ENCODE measurements at regions not wholly inside any gene's neighbourhood (a gene's known extent, or its start where the extent isn't known, plus 50 kb on each side); places are given as distances from the start of the nearest gene placed in this dataset.
"Not testable (repeated sequence)": the region's sequence is repeated elsewhere in the genome, so short reads cannot be mapped to it uniquely, and the experiment has no call there.

DNA sequence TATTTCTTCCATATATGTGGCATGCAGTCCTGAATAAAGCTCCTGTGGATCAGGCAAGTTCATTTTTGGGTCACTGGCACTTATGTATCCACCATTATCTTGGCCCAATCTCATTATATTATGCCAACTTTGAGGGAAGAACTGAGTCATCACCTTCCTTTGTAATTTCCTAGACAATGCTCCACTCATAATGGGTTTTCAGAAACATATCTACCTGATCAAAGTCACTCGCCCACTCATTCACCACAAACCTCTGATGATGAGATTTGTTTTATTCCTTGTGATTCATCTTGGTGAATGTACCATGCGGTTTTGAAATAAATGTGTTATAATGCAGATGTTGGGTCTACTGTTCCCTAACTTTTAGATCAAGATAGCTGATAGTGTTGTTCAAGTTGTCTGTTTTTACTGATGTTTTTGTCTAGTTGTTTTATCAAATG lies 525.8 kb downstream of the KIF20B start:
- no peak for DNase-seq (ENCODE audit: insufficient read length, low spot score, missing footprints)
- H3K36me3 ChIP-seq (ENCODE audit: insufficient read depth, low read length), result no peaks in the 10 kb centered on the region
- H3K9me3 ChIP-seq (ENCODE audit: low read depth, low read length), result no peaks in the 10 kb centered on the region
- no peak overlapping the region for H3K4me2 ChIP-seq (ENCODE audit: insufficient read depth, low read length)
- TF ChIP-seq, protein P1, sequence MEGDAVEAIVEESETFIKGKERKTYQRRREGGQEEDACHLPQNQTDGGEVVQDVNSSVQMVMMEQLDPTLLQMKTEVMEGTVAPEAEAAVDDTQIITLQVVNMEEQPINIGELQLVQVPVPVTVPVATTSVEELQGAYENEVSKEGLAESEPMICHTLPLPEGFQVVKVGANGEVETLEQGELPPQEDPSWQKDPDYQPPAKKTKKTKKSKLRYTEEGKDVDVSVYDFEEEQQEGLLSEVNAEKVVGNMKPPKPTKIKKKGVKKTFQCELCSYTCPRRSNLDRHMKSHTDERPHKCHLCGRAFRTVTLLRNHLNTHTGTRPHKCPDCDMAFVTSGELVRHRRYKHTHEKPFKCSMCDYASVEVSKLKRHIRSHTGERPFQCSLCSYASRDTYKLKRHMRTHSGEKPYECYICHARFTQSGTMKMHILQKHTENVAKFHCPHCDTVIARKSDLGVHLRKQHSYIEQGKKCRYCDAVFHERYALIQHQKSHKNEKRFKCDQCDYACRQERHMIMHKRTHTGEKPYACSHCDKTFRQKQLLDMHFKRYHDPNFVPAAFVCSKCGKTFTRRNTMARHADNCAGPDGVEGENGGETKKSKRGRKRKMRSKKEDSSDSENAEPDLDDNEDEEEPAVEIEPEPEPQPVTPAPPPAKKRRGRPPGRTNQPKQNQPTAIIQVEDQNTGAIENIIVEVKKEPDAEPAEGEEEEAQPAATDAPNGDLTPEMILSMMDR (IDR thresholded peaks at IDR 0.05; ENCODE audit: extremely low read depth, low read depth, low read length), result no peak
- H3K27me3 ChIP-seq (ENCODE audit: insufficient read depth, low read length), result no peaks in the 10 kb centered on the region
- no peaks in the 10 kb centered on the region for H3K79me2 ChIP-seq (ENCODE audit: insufficient read depth, low read length)
- no peak overlapping the region for H3K4me3 ChIP-seq (ENCODE audit: insufficient read depth, low read length)
- H3K27ac ChIP-seq (ENCODE audit: low read depth, low read length), result peak overlapping the region; percentile 34
- peaks cover 19% of the 10 kb centered on the region for H3K4me1 ChIP-seq (ENCODE audit: insufficient read depth, low read length)
- no peaks in the 10 kb centered on the region for H4K20me1 ChIP-seq (ENCODE audit: insufficient read depth, low read length)
- H2AFZ ChIP-seq (ENCODE audit: low read length), result no peak overlapping the region

DNA sequence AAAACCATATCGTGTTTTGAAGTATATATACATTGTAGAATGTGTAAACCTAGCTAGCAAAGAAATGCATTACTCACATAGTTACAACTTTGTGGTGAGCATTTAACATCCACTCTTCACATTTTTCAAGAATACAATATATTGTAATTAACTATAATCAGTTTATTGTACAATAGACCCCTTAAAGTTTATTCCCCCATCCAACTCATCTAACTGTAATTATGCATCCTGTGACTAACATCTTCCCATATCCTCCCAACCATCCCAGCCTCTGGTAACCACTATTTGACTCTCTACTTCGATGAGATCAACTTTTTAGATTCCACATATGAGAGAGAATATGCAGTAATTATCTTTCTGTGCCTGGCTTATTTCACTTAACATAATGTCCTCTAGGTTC lies 526.4 kb downstream of the KIF20B start:
- TF ChIP-seq, protein P1 (IDR thresholded peaks at IDR 0.05; ENCODE audit: extremely low read depth, low read depth, low read length), result no peak
- H3K4me3 ChIP-seq (ENCODE audit: insufficient read depth, low read length), result no peak overlapping the region
- no peak overlapping the region for H2AFZ ChIP-seq (ENCODE audit: low read length)
- no peaks in the 10 kb centered on the region for H3K36me3 ChIP-seq (ENCODE audit: insufficient read depth, low read length)
- no peaks in the 10 kb centered on the region for H3K27me3 ChIP-seq (ENCODE audit: insufficient read depth, low read length)
- H3K9me3 ChIP-seq (ENCODE audit: low read depth, low read length), result no peaks in the 10 kb centered on the region
- no peak for DNase-seq (ENCODE audit: insufficient read length, low spot score, missing footprints)
- H4K20me1 ChIP-seq (ENCODE audit: insufficient read depth, low read length), result no peaks in the 10 kb centered on the region
- peak overlapping the region; percentile 34 for H3K27ac ChIP-seq (ENCODE audit: low read depth, low read length)
- H3K4me1 ChIP-seq (ENCODE audit: insufficient read depth, low read length), result peaks cover 16% of the 10 kb centered on the region
- H3K4me2 ChIP-seq (ENCODE audit: insufficient read depth, low read length), result no peak overlapping the region
- no peaks in the 10 kb centered on the region for H3K79me2 ChIP-seq (ENCODE audit: insufficient read depth, low read length)

DNA sequence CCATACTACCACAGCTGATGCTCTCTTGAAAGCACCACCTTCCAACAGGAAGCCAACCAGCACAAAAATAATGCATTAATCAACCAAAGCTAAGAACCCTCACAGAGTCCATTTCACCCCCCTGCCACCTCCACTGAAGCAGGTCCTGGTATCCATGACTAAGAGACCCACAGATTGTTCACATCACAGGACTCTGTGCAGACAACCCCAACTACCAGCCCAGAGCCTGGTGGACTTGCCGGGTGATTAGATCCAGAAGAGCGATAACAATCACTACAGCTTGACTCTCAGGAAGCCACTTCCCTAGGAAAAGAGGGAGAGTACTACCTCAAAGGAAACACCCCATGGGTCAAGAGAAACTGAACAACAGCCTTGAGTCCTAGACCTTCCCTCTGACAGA lies 528.1 kb downstream of the KIF20B start:
- Histone ChIP-seq H4K20me1 (ENCODE audit: insufficient read depth, low read length) (no peaks in the 10 kb centered on the region), H3K27ac (ENCODE audit: low read depth, low read length) (no peak overlapping the region), H3K4me3 (ENCODE audit: insufficient read depth, low read length) (no peak overlapping the region), H3K27me3 (ENCODE audit: insufficient read depth, low read length) (no peaks in the 10 kb centered on the region), H3K9me3 (ENCODE audit: low read depth, low read length) (no peaks in the 10 kb centered on the region), H3K4me2 (ENCODE audit: insufficient read depth, low read length) (no peak overlapping the region), H2AFZ (ENCODE audit: low read length) (no peak overlapping the region), H3K79me2 (ENCODE audit: insufficient read depth, low read length) (no peaks in the 10 kb centered on the region), H3K36me3 (ENCODE audit: insufficient read depth, low read length) (no peaks in the 10 kb centered on the region), H3K4me1 (ENCODE audit: insufficient read depth, low read length) (peaks cover 14% of the 10 kb centered on the region)
- TF ChIP-seq, protein P1 (IDR thresholded peaks at IDR 0.05; ENCODE audit: extremely low read depth, low read depth, low read length), result no peak
- DNase-seq (ENCODE audit: insufficient read length, low spot score, missing footprints), result no peak

DNA sequence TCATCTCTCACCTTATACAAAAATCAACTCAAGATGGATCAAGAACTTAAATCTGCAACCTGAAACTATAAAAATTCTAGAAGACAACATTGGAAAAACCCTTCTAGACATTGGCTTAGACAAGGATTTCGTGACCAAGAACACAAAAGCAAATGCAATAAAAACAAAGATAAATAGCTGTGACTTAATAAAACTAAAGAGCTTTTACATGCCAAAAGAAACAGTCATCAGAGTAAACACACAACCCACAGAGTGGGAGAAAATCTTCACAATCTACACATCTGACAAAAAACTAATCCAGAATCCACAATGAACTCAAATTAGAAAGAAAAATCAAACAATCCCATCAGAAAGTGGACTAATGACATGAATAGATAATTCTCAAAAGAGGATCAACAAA lies 532.4 kb downstream of the KIF20B start:
- H3K9me3 ChIP-seq (ENCODE audit: low read depth, low read length); H3K27me3 ChIP-seq (ENCODE audit: insufficient read depth, low read length); H3K79me2 ChIP-seq (ENCODE audit: insufficient read depth, low read length); H3K27ac ChIP-seq (ENCODE audit: low read depth, low read length); H3K4me2 ChIP-seq (ENCODE audit: insufficient read depth, low read length); DNase-seq (ENCODE audit: insufficient read length, low spot score, missing footprints); H3K4me1 ChIP-seq (ENCODE audit: insufficient read depth, low read length); H3K4me3 ChIP-seq (ENCODE audit: insufficient read depth, low read length); H3K36me3 ChIP-seq (ENCODE audit: insufficient read depth, low read length); H2AFZ ChIP-seq (ENCODE audit: low read length); H4K20me1 ChIP-seq (ENCODE audit: insufficient read depth, low read length): not testable (repeated sequence)
